GM19455 (cell line): ENCODE measurements at regions not wholly inside any gene's neighbourhood (a gene's known extent, or its start where the extent isn't known, plus 50 kb on each side); places are given as distances from the start of the nearest gene placed in this dataset.
"Not testable (repeated sequence)": the region's sequence is repeated elsewhere in the genome, so short reads cannot be mapped to it uniquely, and the experiment has no call there.

Experiments
- ATAC-seq: cut with Tn5 transposase; IDR thresholded peaks from one replicate; pipeline ENCODE4 v1.9.1; 2021; ENCODE audit not compliant: unreplicated experiment

DNA sequence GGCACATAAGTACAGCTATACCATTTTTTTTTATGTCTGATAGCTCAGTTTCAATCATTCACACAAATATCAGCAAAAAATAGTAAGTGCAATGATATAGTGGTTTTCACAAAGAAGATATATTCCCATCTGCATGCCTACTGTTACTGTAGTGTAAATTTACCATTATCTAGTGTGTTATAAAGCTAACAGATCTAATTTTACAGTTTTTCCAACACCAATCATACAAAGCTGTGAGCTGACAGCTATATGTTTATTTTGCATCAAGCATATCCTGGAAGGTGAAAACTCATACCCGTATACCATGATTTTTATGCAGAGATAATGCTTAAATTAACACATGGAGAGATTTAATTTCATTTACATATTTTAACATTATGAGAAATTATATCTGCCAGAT lies 89.9 kb upstream of the HAPLN1 start:
- ATAC-seq, result no peak

- no peak for ATAC-seq
Observed at GRCh38 chr5:83802686-83803085, 82.0 kb upstream of the HAPLN1 start.

DNA sequence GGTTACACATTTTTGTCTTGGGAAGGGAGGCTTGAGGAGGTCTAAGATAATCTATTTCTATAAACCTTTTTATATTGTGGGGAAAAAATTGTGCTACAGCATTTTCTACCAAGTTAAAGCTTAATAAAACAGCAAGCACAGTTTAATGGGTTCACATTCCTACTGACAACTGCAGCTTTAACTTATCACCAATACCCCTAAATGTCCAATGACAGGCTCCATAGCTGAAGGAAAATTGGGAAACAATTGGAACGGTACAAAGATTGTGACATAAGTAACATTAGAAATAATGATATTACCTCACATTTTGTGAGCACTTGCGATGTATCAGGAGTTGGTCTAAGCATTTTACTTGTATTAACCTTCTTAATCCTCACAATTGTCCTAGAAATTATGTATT lies 79.5 kb upstream of the HAPLN1 start:
- no peak for ATAC-seq

DNA sequence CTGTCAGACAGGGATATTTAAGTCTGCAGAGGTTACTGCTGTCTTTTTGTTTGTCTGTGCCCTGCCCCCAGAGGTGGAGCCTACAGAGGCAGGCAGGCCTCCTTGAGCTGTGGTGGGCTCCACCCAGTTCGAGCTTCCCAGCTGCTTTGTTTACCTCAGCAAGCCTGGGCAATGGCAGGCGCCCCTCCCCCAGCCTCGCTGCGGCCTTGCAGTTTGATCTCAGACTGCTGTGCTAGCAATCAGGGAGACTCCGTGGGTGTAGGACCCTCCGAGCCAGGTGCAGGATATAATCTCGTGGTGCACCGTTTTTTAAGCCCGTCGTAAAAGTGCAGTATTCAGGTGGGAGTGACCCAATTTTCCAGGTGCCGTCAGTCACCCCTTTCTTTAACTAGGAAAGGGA lies 78.4 kb upstream of the HAPLN1 start:
- not testable (repeated sequence) for ATAC-seq

DNA sequence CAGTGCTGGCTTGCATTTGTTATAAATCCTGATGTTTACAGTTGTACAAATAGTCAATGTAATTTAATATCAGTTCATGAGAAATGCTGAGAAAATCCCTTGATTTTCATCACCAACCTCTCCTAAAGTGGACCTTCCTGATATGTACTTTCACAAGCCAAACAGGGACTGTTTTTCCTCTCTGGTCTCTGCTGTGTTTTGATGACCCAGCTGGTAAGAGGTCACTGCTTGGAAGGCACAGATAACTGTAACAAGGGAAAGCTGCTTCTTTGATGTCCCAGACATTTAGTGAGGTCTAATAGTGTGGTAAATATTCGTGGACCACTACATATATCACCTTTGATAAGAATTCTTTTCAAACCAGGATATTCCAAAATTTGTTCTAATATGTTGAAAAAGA lies 68.7 kb upstream of the HAPLN1 start:
- no peak for ATAC-seq

- ATAC-seq, result no peak
Observed at GRCh38 chr5:83787631-83788030, 67.0 kb upstream of the HAPLN1 start.

GRCh38 chr5:83785176-83785668 lies 64.6 kb upstream of the HAPLN1 start:
- ATAC-seq, result no peak

DNA sequence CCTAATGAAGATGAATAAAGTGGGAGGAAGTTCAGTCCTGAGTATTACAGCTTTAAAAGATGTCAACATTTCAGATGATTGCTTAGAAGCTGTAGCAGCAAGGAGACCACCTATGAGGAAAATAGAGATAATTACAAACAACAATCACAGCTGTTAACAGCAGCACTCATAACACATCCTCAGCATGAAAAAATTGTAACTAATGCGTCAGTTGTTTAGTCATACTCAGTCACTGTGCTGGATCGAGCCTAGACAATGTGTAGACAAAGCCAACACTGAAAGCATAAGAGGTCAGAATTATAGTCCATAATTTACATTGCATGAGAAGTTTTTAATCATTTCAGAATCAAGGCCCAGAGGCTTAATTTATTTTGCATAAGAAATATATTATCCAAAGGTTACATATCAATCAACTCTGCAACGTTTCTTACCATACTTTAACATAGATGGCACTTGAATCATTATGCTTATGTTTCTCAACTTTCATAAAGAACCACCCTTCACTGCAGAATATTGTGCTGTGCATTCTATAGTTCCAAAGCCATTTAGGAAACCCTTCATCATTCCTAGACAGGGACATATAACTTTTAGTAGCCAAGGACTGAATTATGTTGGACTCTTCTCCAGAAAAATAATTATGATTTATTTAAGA lies 60.2 kb upstream of the HAPLN1 start:
- no peak for ATAC-seq

DNA sequence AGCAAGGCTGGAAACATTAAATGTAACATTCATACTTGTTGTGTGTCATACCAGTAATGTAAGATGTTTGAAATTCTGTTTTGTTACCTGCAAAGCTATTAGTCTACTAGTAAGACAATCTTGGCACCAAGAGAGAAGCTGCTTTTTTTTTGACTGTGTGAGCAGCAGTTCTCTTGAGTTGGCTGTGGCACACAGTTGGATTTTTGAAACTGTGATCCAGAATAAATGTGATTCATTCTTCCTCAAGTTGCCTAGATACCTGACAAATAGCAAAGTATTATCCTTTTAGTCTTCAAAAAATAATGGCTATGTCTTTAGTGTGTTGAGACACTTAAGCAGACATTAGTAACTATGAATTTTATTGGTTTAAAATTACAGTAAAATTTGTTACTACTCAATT lies 57.2 kb upstream of the HAPLN1 start:
- no peak for ATAC-seq

GRCh38 chr5:83776437-83777031 lies 55.9 kb upstream of the HAPLN1 start:
- ATAC-seq, result no peak
